HL-60 (cell line): ENCODE measurements at regions not wholly inside any gene's neighbourhood (a gene's known extent, or its start where the extent isn't known, plus 50 kb on each side); places are given as distances from the start of the nearest gene placed in this dataset.

Experiments used
- CTCF ChIP-seq: IDR thresholded peaks from one replicate; pipeline ENCODE4 v1.5.1; 2011; ENCODE audit warnings: low read length, control low read depth, inconsistent platforms; ENCODE audit not compliant: insufficient read depth
- GABPA ChIP-seq: IDR thresholded peaks from 2 replicates; pipeline ENCODE4 v1.6.1; 2012; ENCODE audit warnings: low read depth
- REST ChIP-seq: IDR thresholded peaks from 2 replicates; pipeline ENCODE4 v1.6.1; 2012; ENCODE audit warnings: low read depth; ENCODE audit not compliant: insufficient replicate concordance

- TF ChIP-seq CTCF (no peak), GABPA (no peak), REST (no peak)
Measured at GRCh38 chr20:24751551-24751950, 197.5 kb upstream of the CST7 start.
